ENCODE measurements at regions not wholly inside any gene's neighbourhood (a gene's known extent, or its start where the extent isn't known, plus 50 kb on each side); places are given as distances from the start of the nearest gene placed in this dataset.
"Not testable (repeated sequence)": the region's sequence is repeated elsewhere in the genome, so short reads cannot be mapped to it uniquely, and the experiment has no call there.

- no peaks in the 10 kb centered on the region for H3K9me3 Mint-ChIP-seq (ENCODE audit: unreplicated experiment)
- no peaks in the 10 kb centered on the region for H3K36me3 Mint-ChIP-seq (ENCODE audit: low read depth, unreplicated experiment)
- no peak overlapping the region for H3K27ac Mint-ChIP-seq (ENCODE audit: unreplicated experiment)
- no peak for DNase-seq (ENCODE audit: low spot score)
- no peaks in the 10 kb centered on the region for H3K4me1 Mint-ChIP-seq (ENCODE audit: unreplicated experiment)
- peaks cover 2% of the 10 kb centered on the region for H3K27me3 Mint-ChIP-seq (ENCODE audit: unreplicated experiment)
- no peak overlapping the region for H3K4me3 Mint-ChIP-seq (ENCODE audit: unreplicated experiment)
- TF ChIP-seq CTCF (IDR thresholded peaks at IDR 0.05; ENCODE audit: unreplicated experiment): no peak
These were observed 99.2 kb downstream of the PLXNA1 start for GRCh38 chr3:127082066-127082465.

- DNase-seq (ENCODE audit: low spot score): no peak
- Mint-ChIP-seq H3K27me3 (ENCODE audit: unreplicated experiment) (peaks cover 6% of the 10 kb centered on the region), H3K4me1 (ENCODE audit: unreplicated experiment) (no peaks in the 10 kb centered on the region), H3K27ac (ENCODE audit: unreplicated experiment) (no peak overlapping the region), H3K9me3 (ENCODE audit: unreplicated experiment) (no peaks in the 10 kb centered on the region), H3K36me3 (ENCODE audit: low read depth, unreplicated experiment) (no peaks in the 10 kb centered on the region), H3K4me3 (ENCODE audit: unreplicated experiment) (no peak overlapping the region)
- TF ChIP-seq CTCF (IDR thresholded peaks at IDR 0.05; ENCODE audit: unreplicated experiment): no peak
These were observed 101.0 kb downstream of the PLXNA1 start for GRCh38 chr3:127083778-127084397.

GRCh38 chr3:127084401-127084990 is 101.6 kb downstream of the PLXNA1 start:
- no peaks in the 10 kb centered on the region for H3K4me1 Mint-ChIP-seq (ENCODE audit: unreplicated experiment)
- TF ChIP-seq CTCF (IDR thresholded peaks at IDR 0.05; ENCODE audit: unreplicated experiment): no peak
- no peak overlapping the region for H3K27ac Mint-ChIP-seq (ENCODE audit: unreplicated experiment)
- H3K27me3 Mint-ChIP-seq (ENCODE audit: unreplicated experiment): peaks cover 8% of the 10 kb centered on the region
- H3K9me3 Mint-ChIP-seq (ENCODE audit: unreplicated experiment): no peaks in the 10 kb centered on the region
- DNase-seq (ENCODE audit: low spot score): no peak
- no peaks in the 10 kb centered on the region for H3K36me3 Mint-ChIP-seq (ENCODE audit: low read depth, unreplicated experiment)
- no peak overlapping the region for H3K4me3 Mint-ChIP-seq (ENCODE audit: unreplicated experiment)

- no peaks in the 10 kb centered on the region for H3K9me3 Mint-ChIP-seq (ENCODE audit: unreplicated experiment)
- no peaks in the 10 kb centered on the region for H3K4me1 Mint-ChIP-seq (ENCODE audit: unreplicated experiment)
- peaks cover 8% of the 10 kb centered on the region for H3K27me3 Mint-ChIP-seq (ENCODE audit: unreplicated experiment)
- TF ChIP-seq CTCF (IDR thresholded peaks at IDR 0.05; ENCODE audit: unreplicated experiment): no peak
- H3K4me3 Mint-ChIP-seq (ENCODE audit: unreplicated experiment): no peak overlapping the region
- no peak for DNase-seq (ENCODE audit: low spot score)
- no peak overlapping the region for H3K27ac Mint-ChIP-seq (ENCODE audit: unreplicated experiment)
- H3K36me3 Mint-ChIP-seq (ENCODE audit: low read depth, unreplicated experiment): no peaks in the 10 kb centered on the region
These were observed 102.7 kb downstream of the PLXNA1 start for GRCh38 chr3:127085576-127085975.

- not testable (repeated sequence) for H3K27ac Mint-ChIP-seq (ENCODE audit: unreplicated experiment); H3K4me3 Mint-ChIP-seq (ENCODE audit: unreplicated experiment); H3K9me3 Mint-ChIP-seq (ENCODE audit: unreplicated experiment); H3K4me1 Mint-ChIP-seq (ENCODE audit: unreplicated experiment); H3K36me3 Mint-ChIP-seq (ENCODE audit: low read depth, unreplicated experiment); H3K27me3 Mint-ChIP-seq (ENCODE audit: unreplicated experiment); DNase-seq (ENCODE audit: low spot score)
These were observed 103.7 kb downstream of the PLXNA1 start for GRCh38 chr3:127086591-127086990.
